ENCODE measurements at regions not wholly inside any gene's neighbourhood (a gene's known extent, or its start where the extent isn't known, plus 50 kb on each side); places are given as distances from the start of the nearest gene placed in this dataset.
"Not testable (repeated sequence)": the region's sequence is repeated elsewhere in the genome, so short reads cannot be mapped to it uniquely, and the experiment has no call there.

DNA sequence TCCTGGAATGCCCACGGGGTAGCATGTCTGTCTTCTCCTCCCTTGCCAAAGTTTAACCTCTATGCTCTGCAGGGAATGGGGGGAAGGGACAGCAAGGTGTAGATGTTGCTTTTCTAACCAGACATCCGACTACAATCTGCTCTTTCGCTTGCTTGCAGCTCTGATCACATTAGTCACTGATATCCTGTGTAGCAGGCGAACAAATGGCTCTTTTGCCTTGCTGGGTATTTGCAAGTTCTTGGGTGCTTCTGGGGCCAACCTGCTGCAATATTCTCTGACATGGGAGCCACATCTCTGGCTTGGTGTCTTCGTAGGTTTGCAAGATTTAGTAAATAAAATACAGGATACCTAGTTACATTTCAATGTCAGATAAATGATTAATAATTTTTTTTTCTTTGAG is 190.0 kb downstream of the ASB1 start:
- ATAC-seq (ENCODE audit: low read depth) = no peak
- Mint-ChIP-seq H3K9me3 (peaks cover 4% of the 10 kb centered on the region), H3K27ac (no peak overlapping the region), H3K36me3 (ENCODE audit: low read depth) (no peaks in the 10 kb centered on the region), H3K27me3 (peaks cover 17% of the 10 kb centered on the region), H3K4me3 (no peak overlapping the region), H3K4me1 (no peaks in the 10 kb centered on the region)
- TF ChIP-seq, protein P1, sequence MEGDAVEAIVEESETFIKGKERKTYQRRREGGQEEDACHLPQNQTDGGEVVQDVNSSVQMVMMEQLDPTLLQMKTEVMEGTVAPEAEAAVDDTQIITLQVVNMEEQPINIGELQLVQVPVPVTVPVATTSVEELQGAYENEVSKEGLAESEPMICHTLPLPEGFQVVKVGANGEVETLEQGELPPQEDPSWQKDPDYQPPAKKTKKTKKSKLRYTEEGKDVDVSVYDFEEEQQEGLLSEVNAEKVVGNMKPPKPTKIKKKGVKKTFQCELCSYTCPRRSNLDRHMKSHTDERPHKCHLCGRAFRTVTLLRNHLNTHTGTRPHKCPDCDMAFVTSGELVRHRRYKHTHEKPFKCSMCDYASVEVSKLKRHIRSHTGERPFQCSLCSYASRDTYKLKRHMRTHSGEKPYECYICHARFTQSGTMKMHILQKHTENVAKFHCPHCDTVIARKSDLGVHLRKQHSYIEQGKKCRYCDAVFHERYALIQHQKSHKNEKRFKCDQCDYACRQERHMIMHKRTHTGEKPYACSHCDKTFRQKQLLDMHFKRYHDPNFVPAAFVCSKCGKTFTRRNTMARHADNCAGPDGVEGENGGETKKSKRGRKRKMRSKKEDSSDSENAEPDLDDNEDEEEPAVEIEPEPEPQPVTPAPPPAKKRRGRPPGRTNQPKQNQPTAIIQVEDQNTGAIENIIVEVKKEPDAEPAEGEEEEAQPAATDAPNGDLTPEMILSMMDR (IDR thresholded peaks at IDR 0.05) = no peak
- CTCF ChIA-PET = no interaction called here
- no peak for DNase-seq
- intact Hi-C loops (cut with micrococcal nuclease) = no loop called here
- POLR2A ChIA-PET = no interaction called here

DNA sequence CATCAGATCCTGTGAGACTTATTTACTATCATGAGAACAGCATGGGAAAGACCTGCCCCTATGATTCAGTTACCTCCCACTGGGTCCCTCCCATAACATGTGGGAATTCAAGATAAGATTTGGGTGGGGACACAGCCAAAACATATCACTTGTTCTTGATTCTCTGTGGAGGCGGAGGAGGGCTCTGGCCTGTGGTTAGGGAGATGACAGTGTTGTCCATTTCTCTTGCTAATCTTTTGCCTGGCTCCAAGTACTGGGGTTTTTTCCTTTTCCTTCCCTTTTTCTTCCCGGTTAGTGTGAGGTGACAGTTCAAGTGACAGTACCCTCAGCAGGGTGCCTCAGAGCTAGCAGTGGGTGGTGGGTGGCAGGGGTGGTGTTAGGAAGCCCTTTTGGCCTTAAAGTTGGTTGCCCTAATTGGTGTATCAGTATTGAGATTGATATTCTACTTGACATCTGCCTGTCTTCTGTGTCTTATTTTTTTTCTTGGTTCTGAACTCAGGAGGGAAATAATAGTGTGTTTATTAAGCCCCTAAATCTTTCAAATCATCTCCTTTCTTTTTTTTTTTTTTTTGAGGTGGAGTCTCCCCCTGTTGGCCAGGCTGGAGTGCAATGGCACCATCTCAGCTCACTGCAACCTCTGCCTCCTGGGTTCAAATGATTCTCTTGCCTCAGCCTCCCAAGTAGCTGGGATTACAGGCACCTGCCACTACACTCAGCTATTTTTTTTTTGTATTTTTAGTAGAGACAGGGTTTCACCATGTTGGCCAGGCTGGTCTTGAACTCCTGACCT is 192.0 kb downstream of the ASB1 start:
- CTCF ChIA-PET; DNase-seq; H3K4me1 Mint-ChIP-seq; ATAC-seq (ENCODE audit: low read depth); POLR2A ChIA-PET; H3K36me3 Mint-ChIP-seq (ENCODE audit: low read depth); H3K4me3 Mint-ChIP-seq; H3K27ac Mint-ChIP-seq; H3K9me3 Mint-ChIP-seq; intact Hi-C loops (cut with micrococcal nuclease): not testable (repeated sequence)
- H3K27me3 Mint-ChIP-seq = peaks cover 21% of the 10 kb centered on the region

DNA sequence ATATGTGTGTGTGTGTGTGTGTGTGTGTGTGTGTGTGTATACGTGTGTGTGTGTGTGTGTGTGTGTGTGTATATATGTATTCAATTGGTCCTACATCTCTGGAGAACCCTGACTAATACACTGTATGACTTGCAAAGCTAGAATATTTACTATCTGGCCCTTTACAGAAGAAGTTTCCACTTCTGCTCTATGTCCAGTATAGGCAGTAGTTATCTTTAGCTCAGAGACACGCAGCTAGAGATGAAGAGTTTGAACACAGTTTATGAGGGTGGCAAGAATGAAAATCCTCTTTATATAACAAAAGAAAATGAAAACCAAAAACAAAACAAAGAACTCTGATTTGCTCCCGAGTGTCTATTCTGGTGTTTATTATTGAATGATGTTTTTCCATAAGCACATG is 201.2 kb downstream of the ASB1 start:
- TF ChIP-seq, protein P1 (IDR thresholded peaks at IDR 0.05) = no peak
- no peak overlapping the region for H3K27ac Mint-ChIP-seq

DNA sequence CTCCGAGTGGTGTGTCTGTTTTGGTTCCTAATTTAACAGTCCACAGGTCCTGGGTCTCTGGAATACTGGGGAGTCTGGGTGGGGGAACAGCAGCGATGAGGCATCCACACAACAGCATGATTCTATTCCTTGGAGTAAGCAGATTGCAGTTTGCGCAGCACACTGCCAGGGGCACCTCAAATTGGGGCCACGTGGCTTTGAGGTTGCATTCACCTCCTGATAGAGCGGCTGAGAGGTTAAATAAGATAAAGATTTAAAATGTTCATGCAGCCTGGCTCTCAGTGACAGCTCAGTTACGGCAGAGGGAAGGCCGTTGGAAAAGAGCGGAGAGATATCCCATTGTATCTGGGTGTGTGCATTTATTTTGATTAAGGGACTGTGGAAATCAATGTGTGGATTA is 202.3 kb downstream of the ASB1 start:
- Mint-ChIP-seq H3K27ac (no peak overlapping the region), H3K4me1 (no peaks in the 10 kb centered on the region), H3K9me3 (peaks cover 5% of the 10 kb centered on the region), H3K27me3 (peaks cover 1% of the 10 kb centered on the region), H3K36me3 (ENCODE audit: low read depth) (no peaks in the 10 kb centered on the region), H3K4me3 (no peak overlapping the region)
- ATAC-seq (ENCODE audit: low read depth) (no peak), DNase-seq (no peak)
- TF ChIP-seq, protein P1 (IDR thresholded peaks at IDR 0.05) = no peak
- intact Hi-C loops (cut with micrococcal nuclease) = no loop called here
- CTCF ChIA-PET = no interaction called here
- POLR2A ChIA-PET = no interaction called here

More for the DNA sequence above, 201.2 kb downstream of the ASB1 start:
- Mint-ChIP-seq H3K9me3 (peaks cover 5% of the 10 kb centered on the region), H3K36me3 (ENCODE audit: low read depth) (no peaks in the 10 kb centered on the region), H3K4me3 (no peak overlapping the region), H3K4me1 (no peaks in the 10 kb centered on the region), H3K27me3 (peaks cover 1% of the 10 kb centered on the region)
- ChIA-PET CTCF (no interaction called here), POLR2A (no interaction called here)
- no peak for DNase-seq
- no peak for ATAC-seq (ENCODE audit: low read depth)
- intact Hi-C loops (cut with micrococcal nuclease) = no loop called here

DNA sequence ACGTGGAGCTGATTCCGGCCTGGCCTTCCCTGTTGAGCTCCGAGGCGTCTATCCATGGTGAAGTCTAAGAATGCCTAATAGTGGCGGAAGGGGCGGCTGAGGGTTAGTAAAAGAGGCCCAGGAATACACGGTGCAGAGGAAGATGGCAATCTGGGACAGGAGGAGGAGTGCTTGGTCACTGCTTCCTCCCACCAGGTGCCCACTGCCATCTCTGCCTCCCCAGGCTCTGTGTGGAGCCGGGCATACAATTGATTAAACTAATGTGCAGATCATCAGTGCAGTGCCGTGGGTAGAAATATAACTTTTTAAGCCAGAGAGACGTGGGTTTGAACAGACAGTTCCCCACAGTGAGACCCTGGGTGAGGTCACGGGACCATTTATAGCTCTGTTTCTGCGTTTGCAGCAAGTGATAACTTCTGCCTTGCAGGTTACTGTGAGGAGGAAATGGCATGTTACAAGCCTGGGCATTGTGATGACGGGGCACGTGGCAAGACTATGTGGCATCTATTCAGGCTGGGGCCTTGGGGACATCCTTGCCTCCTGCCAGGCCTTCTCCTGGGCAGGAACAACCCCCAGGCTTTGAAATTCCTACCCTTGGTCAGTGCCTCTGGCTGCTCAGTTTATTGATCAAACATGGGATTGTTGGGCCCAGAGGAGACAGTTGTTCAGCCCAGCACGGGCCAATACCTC is 204.9 kb downstream of the ASB1 start:
- ATAC-seq (ENCODE audit: low read depth) (no peak), DNase-seq (no peak)
- H3K27me3 Mint-ChIP-seq = peaks cover 1% of the 10 kb centered on the region
- H3K36me3 Mint-ChIP-seq (ENCODE audit: low read depth) = no peaks in the 10 kb centered on the region
- no peaks in the 10 kb centered on the region for H3K4me1 Mint-ChIP-seq
- ChIA-PET CTCF (no interaction called here), POLR2A (no interaction called here)
- H3K27ac Mint-ChIP-seq = no peak overlapping the region
- no peak overlapping the region for H3K4me3 Mint-ChIP-seq
- no peaks in the 10 kb centered on the region for H3K9me3 Mint-ChIP-seq
- TF ChIP-seq, protein P1 (IDR thresholded peaks at IDR 0.05) = no peak
- intact Hi-C loops (cut with micrococcal nuclease) = no loop called here
